ENCODE measurements at regions not wholly inside any gene's neighbourhood (a gene's known extent, or its start where the extent isn't known, plus 50 kb on each side); places are given as distances from the start of the nearest gene placed in this dataset.

DNA sequence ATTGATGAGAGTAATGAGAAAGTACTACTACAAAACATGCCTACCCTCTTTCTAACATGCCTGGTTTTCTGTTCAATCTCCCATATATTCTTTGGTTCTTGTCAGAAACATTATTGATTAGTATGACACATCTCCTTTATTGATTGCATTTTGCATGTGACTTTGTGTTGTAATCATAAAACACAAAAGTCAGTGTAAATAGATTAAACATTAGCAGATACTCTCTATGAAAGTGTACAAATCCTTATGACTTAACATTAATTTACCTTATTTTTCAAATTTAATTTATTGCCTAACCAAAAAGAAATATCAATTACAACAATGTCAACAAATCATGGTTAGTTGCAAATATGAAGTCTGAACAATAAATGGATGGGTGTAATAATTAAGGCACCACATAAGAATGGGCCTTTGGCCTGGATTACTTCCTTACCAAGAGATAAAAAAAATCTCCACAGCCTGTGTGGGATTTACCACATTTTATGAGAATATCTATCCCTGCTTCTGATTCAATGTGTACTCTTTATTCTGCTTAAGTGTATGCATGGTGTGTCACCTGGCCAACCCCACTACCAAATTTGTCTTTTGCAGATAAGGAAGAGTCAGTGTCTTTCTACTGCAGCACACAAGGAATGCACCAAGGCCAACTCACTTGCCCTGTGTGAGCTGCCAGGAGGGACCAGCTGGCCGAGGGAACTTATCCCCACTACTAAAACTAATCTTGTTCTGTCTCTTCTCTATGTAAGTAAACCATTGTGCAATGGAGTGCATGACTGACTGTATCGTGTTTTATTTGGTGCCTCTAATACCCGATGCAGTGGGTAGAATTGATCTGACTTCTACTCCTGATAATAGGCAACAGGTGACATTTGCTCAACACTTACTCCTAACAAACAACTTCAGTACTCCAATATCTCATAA is 1001.9 kb upstream of the CDH10 start (continued):
- TF ChIP-seq POLR2AphosphoS5 (IDR thresholded peaks at IDR 0.05; ENCODE audit: low read depth, low read length) (no peak), BCL11A (IDR thresholded peaks at IDR 0.05; ENCODE audit: low read depth in 2 of 2, low read length in 2 of 2) (no peak), SP1 (IDR thresholded peaks at IDR 0.05; ENCODE audit: low read depth, low read length) (no peak), RXRA (IDR thresholded peaks at IDR 0.05; ENCODE audit: insufficient read depth, low read depth, low read length) (no peak)
- TF ChIP-seq, protein P1, sequence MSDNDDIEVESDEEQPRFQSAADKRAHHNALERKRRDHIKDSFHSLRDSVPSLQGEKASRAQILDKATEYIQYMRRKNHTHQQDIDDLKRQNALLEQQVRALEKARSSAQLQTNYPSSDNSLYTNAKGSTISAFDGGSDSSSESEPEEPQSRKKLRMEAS (IDR thresholded peaks at IDR 0.05) = no peak
- TF ChIP-seq, protein P2, sequence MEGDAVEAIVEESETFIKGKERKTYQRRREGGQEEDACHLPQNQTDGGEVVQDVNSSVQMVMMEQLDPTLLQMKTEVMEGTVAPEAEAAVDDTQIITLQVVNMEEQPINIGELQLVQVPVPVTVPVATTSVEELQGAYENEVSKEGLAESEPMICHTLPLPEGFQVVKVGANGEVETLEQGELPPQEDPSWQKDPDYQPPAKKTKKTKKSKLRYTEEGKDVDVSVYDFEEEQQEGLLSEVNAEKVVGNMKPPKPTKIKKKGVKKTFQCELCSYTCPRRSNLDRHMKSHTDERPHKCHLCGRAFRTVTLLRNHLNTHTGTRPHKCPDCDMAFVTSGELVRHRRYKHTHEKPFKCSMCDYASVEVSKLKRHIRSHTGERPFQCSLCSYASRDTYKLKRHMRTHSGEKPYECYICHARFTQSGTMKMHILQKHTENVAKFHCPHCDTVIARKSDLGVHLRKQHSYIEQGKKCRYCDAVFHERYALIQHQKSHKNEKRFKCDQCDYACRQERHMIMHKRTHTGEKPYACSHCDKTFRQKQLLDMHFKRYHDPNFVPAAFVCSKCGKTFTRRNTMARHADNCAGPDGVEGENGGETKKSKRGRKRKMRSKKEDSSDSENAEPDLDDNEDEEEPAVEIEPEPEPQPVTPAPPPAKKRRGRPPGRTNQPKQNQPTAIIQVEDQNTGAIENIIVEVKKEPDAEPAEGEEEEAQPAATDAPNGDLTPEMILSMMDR (IDR thresholded peaks at IDR 0.05; ENCODE audit: control extremely low read depth in 1 of 3, insufficient read depth in 1 of 3, low read depth in 1 of 3, low read length in 3 of 3) = no peak
- TF ChIP-seq, protein P3, sequence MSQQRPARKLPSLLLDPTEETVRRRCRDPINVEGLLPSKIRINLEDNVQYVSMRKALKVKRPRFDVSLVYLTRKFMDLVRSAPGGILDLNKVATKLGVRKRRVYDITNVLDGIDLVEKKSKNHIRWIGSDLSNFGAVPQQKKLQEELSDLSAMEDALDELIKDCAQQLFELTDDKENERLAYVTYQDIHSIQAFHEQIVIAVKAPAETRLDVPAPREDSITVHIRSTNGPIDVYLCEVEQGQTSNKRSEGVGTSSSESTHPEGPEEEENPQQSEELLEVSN (IDR thresholded peaks at IDR 0.05) = no peak

All from H1 (cell line).